GM12891 (cell line): ENCODE measurements at regions not wholly inside any gene's neighbourhood (a gene's known extent, or its start where the extent isn't known, plus 50 kb on each side); places are given as distances from the start of the nearest gene placed in this dataset.

Source experiments
- POLR2A ChIP-seq: IDR thresholded peaks from 2 replicates; pipeline ENCODE4 v1.6.1; 2011; ENCODE audit warnings: low read depth, low read length, control low read depth
- POLR2AphosphoS5 ChIP-seq: IDR thresholded peaks from 2 replicates; pipeline ENCODE4 v1.6.1; 2011; ENCODE audit warnings: low read depth, low read length, control low read depth

- no peak for TF ChIP-seq POLR2A
- no peak for TF ChIP-seq POLR2AphosphoS5
Observed at GRCh38 chr2:195503208-195503607, 153.8 kb upstream of the SLC39A10 start.
